ENCODE measurements at regions not wholly inside any gene's neighbourhood (a gene's known extent, or its start where the extent isn't known, plus 50 kb on each side); places are given as distances from the start of the nearest gene placed in this dataset.

- Histone ChIP-seq H3K27me3 (ENCODE audit: control insufficient read depth, insufficient read depth, low read length) (no peaks in the 10 kb centered on the region), H3K4me1 (ENCODE audit: control insufficient read depth, insufficient read depth, low read length) (no peaks in the 10 kb centered on the region), H3K36me3 (ENCODE audit: control insufficient read depth, insufficient read depth, low read length) (no peaks in the 10 kb centered on the region), H3K4me3 (ENCODE audit: low read depth in 2 of 2, low read length in 2 of 2) (no peak overlapping the region), H3K27ac (ENCODE audit: low read length) (no peak overlapping the region), H3K9me3 (ENCODE audit: control insufficient read depth, insufficient read depth, low read depth, low read length) (no peaks in the 10 kb centered on the region)
- ATAC-seq (no peak), DNase-seq (ENCODE audit: low read depth, low spot score) (no peak)
- ChIA-PET CTCF (no interaction called here), POLR2A (no interaction called here)
- in situ Hi-C loops (cut with HindIII; ENCODE audit: low pct_unique_long_range_greater_than_20kb, low sequenced_read_pairs): no loop called here
- TF ChIP-seq CTCF (IDR thresholded peaks at IDR 0.05): no peak
- TF ChIP-seq REST (IDR thresholded peaks at IDR 0.05; ENCODE audit: insufficient read depth in 1 of 2, low read depth in 2 of 2, low read length in 1 of 2): no peak
- no peak for TF ChIP-seq TCF7L2 (IDR thresholded peaks at IDR 0.05; ENCODE audit: low read depth, low read length)
- TF ChIP-seq POLR2AphosphoS5 (IDR thresholded peaks at IDR 0.05; ENCODE audit: low read depth, low read length): no peak
- no peak for TF ChIP-seq SIN3A (IDR thresholded peaks at IDR 0.05; ENCODE audit: borderline replicate concordance, insufficient read depth, low read depth, low read length)
- intact Hi-C loops (cut with micrococcal nuclease; ENCODE audit: unreplicated experiment): no loop called here
- no TSS peak for BruUV-seq (replicated peaks)
Measured at GRCh38 chr4:20354120-20354519, 102.4 kb downstream of the SLIT2 start.

- POLR2A ChIA-PET: no interaction called here
- intact Hi-C loops (cut with micrococcal nuclease; ENCODE audit: unreplicated experiment): no loop called here
Measured at GRCh38 chr4:20356565-20356964, 104.9 kb downstream of the SLIT2 start.

More at GRCh38 chr4:20356565-20356964, 104.9 kb downstream of the SLIT2 start:
- CTCF ChIA-PET: no interaction called here
- BruUV-seq (replicated peaks): no TSS peak
- Histone ChIP-seq H3K36me3 (ENCODE audit: control insufficient read depth, insufficient read depth, low read length) (no peaks in the 10 kb centered on the region), H3K4me1 (ENCODE audit: control insufficient read depth, insufficient read depth, low read length) (no peaks in the 10 kb centered on the region), H3K27me3 (ENCODE audit: control insufficient read depth, insufficient read depth, low read length) (no peaks in the 10 kb centered on the region), H3K9me3 (ENCODE audit: control insufficient read depth, insufficient read depth, low read depth, low read length) (no peaks in the 10 kb centered on the region), H3K27ac (ENCODE audit: low read length) (no peak overlapping the region), H3K4me3 (ENCODE audit: low read depth in 2 of 2, low read length in 2 of 2) (no peak overlapping the region)
- in situ Hi-C loops (cut with HindIII; ENCODE audit: low pct_unique_long_range_greater_than_20kb, low sequenced_read_pairs): no loop called here
- DNase-seq (ENCODE audit: low read depth, low spot score) (no peak), ATAC-seq (no peak)
- TF ChIP-seq POLR2AphosphoS5 (IDR thresholded peaks at IDR 0.05; ENCODE audit: low read depth, low read length) (no peak), CTCF (IDR thresholded peaks at IDR 0.05) (no peak), REST (IDR thresholded peaks at IDR 0.05; ENCODE audit: insufficient read depth in 1 of 2, low read depth in 2 of 2, low read length in 1 of 2) (no peak), SIN3A (IDR thresholded peaks at IDR 0.05; ENCODE audit: borderline replicate concordance, insufficient read depth, low read depth, low read length) (no peak)
